Chondrocyte (in vitro differentiated cells): ENCODE measurements at regions not wholly inside any gene's neighbourhood (a gene's known extent, or its start where the extent isn't known, plus 50 kb on each side); places are given as distances from the start of the nearest gene placed in this dataset.
"Not testable (repeated sequence)": the region's sequence is repeated elsewhere in the genome, so short reads cannot be mapped to it uniquely, and the experiment has no call there.

Experiments used
- DNase-seq: peaks from one replicate; pipeline ENCODE4 v3.0.0; 2021; ENCODE audit warnings: mixed read lengths, low spot score
- H3K27ac Mint-ChIP-seq: one replicate; pipeline ENCODE4 v1.8.0; 2021; ENCODE audit warnings: mild to moderate bottlenecking, moderate library complexity, mixed read lengths; ENCODE audit not compliant: unreplicated experiment
- H3K27me3 Mint-ChIP-seq: 2 replicates; pipeline ENCODE4 v1.8.0; 2021; ENCODE audit warnings: low read depth, mixed read lengths
- H3K36me3 Mint-ChIP-seq: 2 replicates; pipeline ENCODE4 v1.8.0; 2021; ENCODE audit warnings: low read depth, mixed read lengths
- H3K4me1 Mint-ChIP-seq: 2 replicates; pipeline ENCODE4 v1.8.0; 2021; ENCODE audit warnings: low read depth, mild to moderate bottlenecking, mixed read lengths
- H3K4me3 Mint-ChIP-seq: one replicate; pipeline ENCODE4 v1.8.0; 2021; ENCODE audit warnings: mild to moderate bottlenecking, moderate library complexity, mixed read lengths; ENCODE audit not compliant: unreplicated experiment
- H3K9me3 Mint-ChIP-seq: 2 replicates; pipeline ENCODE4 v1.8.0; 2021; ENCODE audit warnings: low read depth, mixed read lengths
- CTCF ChIP-seq: fragments of 200-600 bp; sonication (generic); IDR thresholded peaks from 2 replicates; pipeline ENCODE4 v1.5.0; 2021; ENCODE audit warnings: antibody characterized with exemption, mild to moderate bottlenecking, moderate library complexity

GRCh38 chr5:36421256-36421655, 119.6 kb upstream of the RANBP3L start:
- Mint-ChIP-seq H3K9me3 (no peaks in the 10 kb centered on the region), H3K27ac (no peak overlapping the region), H3K4me1 (peaks cover 13% of the 10 kb centered on the region), H3K27me3 (peaks cover 16% of the 10 kb centered on the region), H3K36me3 (no peaks in the 10 kb centered on the region), H3K4me3 (no peak overlapping the region)
- TF ChIP-seq CTCF: no peak
- DNase-seq: no peak

GRCh38 chr5:36422952-36423351, 121.2 kb upstream of the RANBP3L start:
- Mint-ChIP-seq H3K9me3 (peaks cover 3% of the 10 kb centered on the region), H3K27me3 (peaks cover 12% of the 10 kb centered on the region), H3K27ac (no peak overlapping the region), H3K4me1 (peaks cover 13% of the 10 kb centered on the region), H3K36me3 (peaks cover 2% of the 10 kb centered on the region), H3K4me3 (no peak overlapping the region)
- DNase-seq: no peak
- no peak for TF ChIP-seq CTCF

- Mint-ChIP-seq H3K27me3 (peaks cover 16% of the 10 kb centered on the region), H3K4me3 (no peak overlapping the region), H3K4me1 (peaks cover 13% of the 10 kb centered on the region), H3K27ac (no peak overlapping the region), H3K36me3 (peaks cover 2% of the 10 kb centered on the region), H3K9me3 (peaks cover 3% of the 10 kb centered on the region)
- no peak for TF ChIP-seq CTCF
- no peak for DNase-seq
Measured at GRCh38 chr5:36423578-36424307, 122.0 kb upstream of the RANBP3L start.

GRCh38 chr5:36426070-36426469, 124.4 kb upstream of the RANBP3L start:
- H3K36me3 Mint-ChIP-seq, DNase-seq, H3K4me3 Mint-ChIP-seq, H3K27ac Mint-ChIP-seq, H3K9me3 Mint-ChIP-seq: not testable (repeated sequence)
- H3K4me1 Mint-ChIP-seq: peaks cover 13% of the 10 kb centered on the region
- peaks cover 29% of the 10 kb centered on the region for H3K27me3 Mint-ChIP-seq

- DNase-seq: no peak
- H3K27me3 Mint-ChIP-seq: peaks cover 35% of the 10 kb centered on the region
- no peak overlapping the region for H3K4me3 Mint-ChIP-seq
- H3K4me1 Mint-ChIP-seq: no peaks in the 10 kb centered on the region
- peaks cover 3% of the 10 kb centered on the region for H3K9me3 Mint-ChIP-seq
- TF ChIP-seq CTCF: no peak
- no peaks in the 10 kb centered on the region for H3K36me3 Mint-ChIP-seq
- H3K27ac Mint-ChIP-seq: no peak overlapping the region
Measured at GRCh38 chr5:36435516-36435915, 133.8 kb upstream of the RANBP3L start.

- Mint-ChIP-seq H3K27me3 (peaks cover 32% of the 10 kb centered on the region), H3K9me3 (no peaks in the 10 kb centered on the region), H3K4me1 (no peaks in the 10 kb centered on the region), H3K36me3 (no peaks in the 10 kb centered on the region), H3K27ac (no peak overlapping the region), H3K4me3 (no peak overlapping the region)
- DNase-seq: no peak
- TF ChIP-seq CTCF: no peak
Measured at GRCh38 chr5:36436306-36436705, 134.6 kb upstream of the RANBP3L start.
